Gastrocnemius medialis (tissue), 4 donors: ENCODE measurements at regions not wholly inside any gene's neighbourhood (a gene's known extent, or its start where the extent isn't known, plus 50 kb on each side); places are given as distances from the start of the nearest gene placed in this dataset.

Experiments
- ATAC-seq, 2 donors: fragments of 150-250 bp; one replicate each; pipeline ENCODE4 v1.9.1; 2016
- DNase-seq, 2 donors: peaks; one replicate each; pipeline ENCODE4 v3.0.0-alpha.2; 2019
- H3K27ac ChIP-seq, 4 donors: fragments of 200-600 bp; sonication (generic); 1 replicate in 1 of 4; 2 replicates in 3 of 4; pipeline ENCODE4 v1.5.1; 2016 to 2018; ENCODE audit warnings: mild to moderate bottlenecking in 2 of 4, moderate library complexity in 1 of 4
- H3K27me3 ChIP-seq, 3 donors: fragments of 200-600 bp; sonication (generic) in 2 of 3; 1 replicate in 1 of 3; 2 replicates in 2 of 3; pipeline versions ENCODE4 v1.5.1 to v1.6.0; 2016 to 2019; ENCODE audit warnings: mild to moderate bottlenecking in 1 of 3, moderate library complexity in 1 of 3
- H3K36me3 ChIP-seq, 2 donors: fragments of 200-600 bp; sonication (generic) in 1 of 2; one replicate each; pipeline ENCODE4 v1.5.1; 2017 to 2018
- H3K4me1 ChIP-seq, 2 donors: fragments of 200-600 bp; sonication (generic) in 1 of 2; one replicate each; pipeline ENCODE4 v1.5.1; 2016 to 2017; ENCODE audit warnings: mild to moderate bottlenecking in 2 of 2
- H3K4me3 ChIP-seq, 4 donors: fragments of 200-600 bp; sonication (generic) in 3 of 4; 1 replicate in 1 of 4; 2 replicates in 3 of 4; pipeline ENCODE4 v1.5.1; 2016 to 2019; ENCODE audit warnings: mild to moderate bottlenecking in 2 of 4
- H3K9me3 ChIP-seq, 3 donors: fragments of 200-600 bp; sonication (generic) in 2 of 3; 1 replicate in 1 of 3; 2 replicates in 2 of 3; pipeline ENCODE4 v1.5.1; 2016 to 2019
- POLR2A ChIP-seq, 2 donors: fragments of 450-650 bp; IDR thresholded peaks; one replicate each; pipeline ENCODE4 v1.6.1; 2017; ENCODE audit warnings: antibody characterized with exemption in 2 of 2, mild to moderate bottlenecking in 2 of 2, moderate library complexity in 2 of 2
- in situ Hi-C, 4 donors: fragments of 200-750 bp; cut with MboI; loops; one replicate each; pipeline versions ENCODE4 v1.15.0 to v1.8.0; 2017; ENCODE audit warnings: low sequenced_read_pairs in 4 of 4
- intact Hi-C: fragments of 100-400 bp; cut with DNase I; formaldehyde crosslinking; loops from one replicate; pipeline ENCODE4 v1.15.1; 2023; ENCODE audit warnings: low total_unique reads
- TF ChIP-seq, protein P1 (sequence below), 5 experiments: fragments of 450-650 bp in 3 of 5; fragments of 200-600 bp in 2 of 5; sonication (generic) in 2 of 5; IDR thresholded peaks in 4 of 5; conservative IDR thresholded peaks in 1 of 5; 1 replicate in 4 of 5; 2 replicates in 1 of 5; pipeline ENCODE4 v1.5.1; 2016 to 2019; ENCODE audit warnings: antibody characterized with exemption in 5 of 5, mild to moderate bottlenecking in 3 of 5, moderate library complexity in 3 of 5

DNA sequence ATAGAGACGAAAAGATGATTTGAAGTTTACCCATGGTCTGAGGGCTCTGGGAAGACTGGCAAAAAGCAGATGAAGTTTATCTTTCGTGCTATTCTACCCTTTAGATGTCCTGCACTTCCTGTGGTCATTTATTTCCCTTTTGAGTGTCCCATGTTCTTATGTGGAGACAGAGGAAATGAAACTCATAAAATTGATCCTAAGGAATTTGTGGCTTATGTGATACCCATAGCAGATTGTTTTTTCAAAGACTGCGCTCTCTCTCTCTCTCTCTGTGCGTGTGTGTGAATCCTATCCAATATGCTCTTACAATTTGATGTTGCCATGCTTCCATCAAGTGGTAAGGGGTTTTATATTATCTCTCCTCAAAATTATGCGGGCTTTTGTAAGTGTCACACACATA is 607.5 kb upstream of the DPPA4 start:
- ATAC-seq: no peak
- in situ Hi-C loops (no loop called here), intact Hi-C loops (no loop called here)
- no peaks in the 10 kb centered on the region for H3K36me3 ChIP-seq
- no peak overlapping the region for H3K4me3 ChIP-seq
- DNase-seq: no peak
- no peaks in the 10 kb centered on the region for H3K4me1 ChIP-seq
- H3K9me3 ChIP-seq: no peaks in the 10 kb centered on the region
- no peaks in the 10 kb centered on the region for H3K27me3 ChIP-seq
- TF ChIP-seq, protein P1, sequence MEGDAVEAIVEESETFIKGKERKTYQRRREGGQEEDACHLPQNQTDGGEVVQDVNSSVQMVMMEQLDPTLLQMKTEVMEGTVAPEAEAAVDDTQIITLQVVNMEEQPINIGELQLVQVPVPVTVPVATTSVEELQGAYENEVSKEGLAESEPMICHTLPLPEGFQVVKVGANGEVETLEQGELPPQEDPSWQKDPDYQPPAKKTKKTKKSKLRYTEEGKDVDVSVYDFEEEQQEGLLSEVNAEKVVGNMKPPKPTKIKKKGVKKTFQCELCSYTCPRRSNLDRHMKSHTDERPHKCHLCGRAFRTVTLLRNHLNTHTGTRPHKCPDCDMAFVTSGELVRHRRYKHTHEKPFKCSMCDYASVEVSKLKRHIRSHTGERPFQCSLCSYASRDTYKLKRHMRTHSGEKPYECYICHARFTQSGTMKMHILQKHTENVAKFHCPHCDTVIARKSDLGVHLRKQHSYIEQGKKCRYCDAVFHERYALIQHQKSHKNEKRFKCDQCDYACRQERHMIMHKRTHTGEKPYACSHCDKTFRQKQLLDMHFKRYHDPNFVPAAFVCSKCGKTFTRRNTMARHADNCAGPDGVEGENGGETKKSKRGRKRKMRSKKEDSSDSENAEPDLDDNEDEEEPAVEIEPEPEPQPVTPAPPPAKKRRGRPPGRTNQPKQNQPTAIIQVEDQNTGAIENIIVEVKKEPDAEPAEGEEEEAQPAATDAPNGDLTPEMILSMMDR (IDR thresholded peaks at IDR 0.05 in 4 of 5, conservative IDR thresholded peaks at IDR 0.05 in 1 of 5): no peak
- no peak for TF ChIP-seq POLR2A (IDR thresholded peaks at IDR 0.05)
- no peak overlapping the region for H3K27ac ChIP-seq

GRCh38 chr3:109952924-109953323 is 615.6 kb upstream of the DPPA4 start:
- DNase-seq (no peak), ATAC-seq (no peak)
- no peak for TF ChIP-seq POLR2A (IDR thresholded peaks at IDR 0.05)
- TF ChIP-seq, protein P1 (IDR thresholded peaks at IDR 0.05 in 4 of 5, conservative IDR thresholded peaks at IDR 0.05 in 1 of 5): no peak
- Histone ChIP-seq H3K4me3 (no peak overlapping the region), H3K9me3 (no peaks in the 10 kb centered on the region), H3K36me3 (no peaks in the 10 kb centered on the region), H3K27me3 (no peaks in the 10 kb centered on the region), H3K4me1 (no peaks in the 10 kb centered on the region), H3K27ac (no peak overlapping the region)
- intact Hi-C loops (no loop called here), in situ Hi-C loops (no loop called here)

DNA sequence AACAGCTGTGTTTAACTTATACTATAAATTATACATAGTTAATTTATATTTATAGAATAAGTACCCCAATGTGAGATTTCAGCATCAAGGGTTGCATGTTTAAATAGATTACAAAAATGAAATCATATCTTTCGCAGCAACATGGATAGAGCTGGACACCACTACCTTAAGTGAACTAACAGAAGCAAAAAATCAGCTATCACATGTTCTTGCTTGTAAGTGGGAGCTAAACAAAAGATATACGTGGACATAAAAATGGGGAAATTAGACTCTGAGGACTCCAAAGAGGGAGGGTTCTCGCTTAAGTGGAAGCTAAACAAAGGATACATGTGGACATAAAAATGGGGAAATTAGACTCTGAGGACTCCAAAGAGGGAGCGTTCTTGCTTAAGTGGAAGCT is 626.5 kb upstream of the DPPA4 start:
- TF ChIP-seq, protein P1 (IDR thresholded peaks at IDR 0.05 in 4 of 5, conservative IDR thresholded peaks at IDR 0.05 in 1 of 5): no peak
- TF ChIP-seq POLR2A (IDR thresholded peaks at IDR 0.05): no peak
- H3K27me3 ChIP-seq: no peaks in the 10 kb centered on the region
- H3K4me3 ChIP-seq: no peak overlapping the region
- no peaks in the 10 kb centered on the region for H3K9me3 ChIP-seq
- intact Hi-C loops (no loop called here), in situ Hi-C loops (no loop called here)
- DNase-seq: no peak
- no peaks in the 10 kb centered on the region for H3K4me1 ChIP-seq
- no peak overlapping the region for H3K27ac ChIP-seq
- no peak for ATAC-seq
- no peaks in the 10 kb centered on the region for H3K36me3 ChIP-seq

DNA sequence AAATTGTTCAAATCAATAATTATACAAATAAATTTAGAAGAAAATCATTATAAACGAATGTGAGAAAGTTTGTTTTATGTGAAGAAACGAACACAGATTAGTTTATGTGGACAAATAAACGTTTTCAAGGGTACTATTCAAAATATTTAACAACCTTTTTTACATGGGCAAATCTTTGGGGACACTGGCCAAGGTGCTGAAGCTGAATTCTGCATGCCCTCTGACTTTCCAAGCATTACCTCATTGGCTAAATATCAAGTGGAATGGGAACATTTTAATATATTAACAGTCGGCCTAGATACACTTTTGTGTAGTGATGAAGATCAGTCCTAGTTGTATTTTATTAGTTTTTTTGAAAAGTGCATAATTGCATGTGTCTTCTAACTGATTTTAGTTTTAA is 636.4 kb upstream of the DPPA4 start:
- intact Hi-C loops: no loop called here
- ATAC-seq (no peak), DNase-seq (no peak)
- no peaks in the 10 kb centered on the region for H3K9me3 ChIP-seq
- no peak overlapping the region for H3K4me3 ChIP-seq
- H3K27me3 ChIP-seq: no peaks in the 10 kb centered on the region
- no peaks in the 10 kb centered on the region for H3K4me1 ChIP-seq
- no peaks in the 10 kb centered on the region for H3K36me3 ChIP-seq
- TF ChIP-seq, protein P1 (IDR thresholded peaks at IDR 0.05 in 4 of 5, conservative IDR thresholded peaks at IDR 0.05 in 1 of 5): no peak
- TF ChIP-seq POLR2A (IDR thresholded peaks at IDR 0.05): no peak
- no peak overlapping the region for H3K27ac ChIP-seq
- in situ Hi-C loops: no loop called here

GRCh38 chr3:109977897-109978296 is 640.6 kb upstream of the DPPA4 start:
- DNase-seq: no peak
- Histone ChIP-seq H3K27me3 (no peaks in the 10 kb centered on the region), H3K27ac (no peak overlapping the region), H3K4me1 (no peaks in the 10 kb centered on the region), H3K4me3 (no peak overlapping the region), H3K36me3 (no peaks in the 10 kb centered on the region), H3K9me3 (no peaks in the 10 kb centered on the region)
- no peak for ATAC-seq
- TF ChIP-seq, protein P1 (IDR thresholded peaks at IDR 0.05 in 4 of 5, conservative IDR thresholded peaks at IDR 0.05 in 1 of 5): no peak
- no peak for TF ChIP-seq POLR2A (IDR thresholded peaks at IDR 0.05)
- intact Hi-C loops: no loop called here
- in situ Hi-C loops: no loop called here
